CMK (cell line): ENCODE measurements at regions not wholly inside any gene's neighbourhood (a gene's known extent, or its start where the extent isn't known, plus 50 kb on each side); places are given as distances from the start of the nearest gene placed in this dataset.
"Not testable (repeated sequence)": the region's sequence is repeated elsewhere in the genome, so short reads cannot be mapped to it uniquely, and the experiment has no call there.

Source experiments
- DNase-seq: peaks from one replicate; pipeline ENCODE4 v3.0.0-alpha.2; 2010; ENCODE audit warnings: low read depth

- DNase-seq = no peak
These were observed 221.2 kb downstream of the PTGER3 start for GRCh38 chr1:70826428-70826827.

- no peak for DNase-seq
These were observed 220.6 kb downstream of the PTGER3 start for GRCh38 chr1:70827030-70827429.

- no peak for DNase-seq
These were observed 219.4 kb downstream of the PTGER3 start for GRCh38 chr1:70828177-70828576.

DNA sequence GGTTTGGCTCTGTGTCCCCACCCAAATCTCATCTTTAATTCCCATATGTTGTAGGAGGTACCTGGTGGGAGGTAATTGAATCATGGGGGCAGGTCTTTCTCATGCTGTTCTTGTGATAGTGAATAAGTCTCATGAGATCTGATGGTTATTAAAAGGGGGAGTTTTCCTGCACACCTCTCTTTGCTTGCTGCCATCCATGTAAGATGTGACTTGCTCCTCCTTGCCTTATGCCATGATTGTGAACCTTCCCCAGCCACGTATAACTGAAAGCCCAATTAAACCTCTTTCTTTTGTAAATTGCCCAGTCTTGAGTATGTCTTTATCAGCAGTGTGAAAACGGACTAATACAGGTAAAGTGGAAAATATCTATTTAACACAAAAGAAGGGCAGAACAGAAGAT is 213.3 kb downstream of the PTGER3 start:
- DNase-seq = not testable (repeated sequence)

GRCh38 chr1:70836456-70836855 is 211.2 kb downstream of the PTGER3 start:
- no peak for DNase-seq

DNA sequence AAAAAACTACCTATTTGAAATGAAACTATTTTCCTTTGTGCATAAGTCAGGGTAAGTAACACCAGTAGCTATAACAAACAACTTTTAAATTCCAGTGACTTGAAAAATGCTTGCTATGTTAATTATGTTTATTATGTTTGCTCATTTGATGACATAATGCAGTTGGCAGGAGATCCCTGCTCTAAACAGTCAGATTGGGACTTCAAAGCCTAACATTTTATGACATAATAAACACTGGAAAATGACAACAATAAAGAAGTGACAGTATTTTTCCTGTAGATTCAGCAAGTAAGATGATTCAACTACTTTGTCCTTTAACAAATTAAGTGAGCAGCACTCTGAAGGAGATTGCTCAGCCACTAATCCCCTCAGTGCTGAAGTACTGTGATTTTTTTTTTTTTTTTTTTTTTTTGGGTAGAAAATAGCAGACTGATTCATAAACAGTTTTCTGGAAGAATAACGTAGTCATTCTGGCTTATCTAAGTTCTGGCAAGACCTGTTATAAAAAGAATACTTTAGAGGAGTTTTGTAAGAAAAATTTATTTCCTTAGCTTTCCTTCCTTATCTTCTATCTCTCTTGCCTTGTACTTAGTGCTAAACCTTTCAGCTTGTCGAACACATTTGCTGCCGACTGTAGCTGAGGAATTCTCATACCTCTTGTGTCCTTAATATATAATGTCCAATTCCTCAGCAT is 207.2 kb downstream of the PTGER3 start:
- no peak for DNase-seq

- no peak for DNase-seq
These were observed 205.1 kb downstream of the PTGER3 start for GRCh38 chr1:70842562-70842961.

DNA sequence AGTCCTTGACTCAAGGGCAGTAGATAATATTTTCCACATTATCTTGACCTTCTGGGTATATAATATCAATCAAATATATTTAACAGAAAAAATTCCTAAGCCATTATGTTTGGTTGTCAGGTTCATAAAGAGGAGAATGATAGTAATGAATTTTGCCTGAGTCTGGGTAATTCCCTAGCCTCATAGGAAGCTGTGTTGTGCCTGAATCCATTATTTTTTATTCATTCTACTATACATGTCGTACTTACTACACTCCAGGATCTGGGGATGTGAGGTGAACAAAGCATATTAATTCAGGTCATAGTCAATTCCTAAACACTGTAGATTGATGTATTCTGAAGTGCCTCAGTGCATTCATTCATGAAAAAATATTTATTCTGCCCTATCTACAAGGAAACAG is 204.2 kb downstream of the PTGER3 start:
- no peak for DNase-seq

GRCh38 chr1:70847013-70847412 is 200.6 kb downstream of the PTGER3 start:
- DNase-seq = no peak

GRCh38 chr1:70855203-70855602 is 192.4 kb downstream of the PTGER3 start:
- no peak for DNase-seq

- DNase-seq = no peak
These were observed 191.4 kb downstream of the PTGER3 start for GRCh38 chr1:70856201-70856600.

DNA sequence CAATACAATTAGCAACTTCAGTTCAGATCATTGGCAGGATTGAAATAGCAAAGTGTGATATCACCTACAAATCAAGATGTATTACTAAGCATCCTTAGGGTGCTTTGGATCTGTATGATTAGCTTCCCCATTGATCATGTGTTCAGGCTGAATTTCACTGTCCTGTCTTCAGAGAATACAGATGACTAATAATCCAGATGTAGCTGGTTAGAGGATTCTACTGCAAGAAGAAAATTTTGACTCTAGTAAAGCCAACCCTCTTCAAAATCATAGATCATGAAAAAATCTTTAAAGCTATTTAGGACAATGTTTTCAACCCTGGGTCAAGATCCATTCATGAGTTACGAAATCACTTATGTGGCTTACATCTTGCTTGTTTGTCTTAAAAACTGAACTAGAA is 184.4 kb downstream of the PTGER3 start:
- no peak for DNase-seq

DNA sequence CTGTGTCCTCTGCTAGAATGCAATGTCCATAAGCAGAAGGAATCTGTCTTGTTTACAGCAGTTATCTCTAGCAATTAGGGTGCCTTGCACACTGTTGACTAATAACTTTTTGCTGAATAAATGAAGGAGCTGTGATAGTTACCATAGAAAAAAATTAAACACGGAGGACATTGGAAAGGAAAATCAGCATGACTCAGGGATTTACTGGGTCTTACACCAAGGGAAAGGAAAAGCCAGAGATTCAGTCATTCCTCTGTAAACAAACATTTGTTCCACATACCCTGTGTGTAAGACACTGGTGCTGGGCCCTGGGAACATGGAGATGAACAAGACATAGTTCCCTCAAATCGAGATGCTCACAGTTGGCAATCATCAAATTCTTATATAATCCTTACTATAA is 183.3 kb downstream of the PTGER3 start:
- DNase-seq = no peak

GRCh38 chr1:70866542-70867264 is 180.9 kb downstream of the PTGER3 start:
- no peak for DNase-seq

- no peak for DNase-seq
These were observed 175.8 kb downstream of the PTGER3 start for GRCh38 chr1:70871790-70872189.

- DNase-seq = no peak
These were observed 173.6 kb downstream of the PTGER3 start for GRCh38 chr1:70874063-70874462.

DNA sequence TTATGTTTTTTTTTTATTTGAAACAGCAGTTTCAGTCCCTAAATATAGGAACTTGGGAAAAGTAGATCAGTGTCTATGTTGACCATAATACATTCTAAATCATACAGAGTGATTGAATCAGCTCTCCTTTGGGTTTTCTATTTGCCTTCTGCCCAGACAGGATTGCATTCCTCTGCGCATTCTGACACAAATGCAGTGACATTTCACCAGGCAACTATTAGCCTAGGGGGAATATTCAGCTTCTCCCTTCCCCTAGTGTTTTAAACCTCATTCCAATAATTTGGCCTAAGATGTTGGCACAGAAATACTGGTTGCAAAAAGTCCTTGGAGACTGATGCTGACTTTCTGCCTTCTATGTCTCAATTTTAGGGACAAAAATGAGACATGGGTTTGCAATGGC is 172.8 kb downstream of the PTGER3 start:
- no peak for DNase-seq

GRCh38 chr1:70877343-70877742 is 170.3 kb downstream of the PTGER3 start:
- peak; percentile 42 for DNase-seq

GRCh38 chr1:70887936-70888335 is 159.7 kb downstream of the PTGER3 start:
- DNase-seq = no peak

DNA sequence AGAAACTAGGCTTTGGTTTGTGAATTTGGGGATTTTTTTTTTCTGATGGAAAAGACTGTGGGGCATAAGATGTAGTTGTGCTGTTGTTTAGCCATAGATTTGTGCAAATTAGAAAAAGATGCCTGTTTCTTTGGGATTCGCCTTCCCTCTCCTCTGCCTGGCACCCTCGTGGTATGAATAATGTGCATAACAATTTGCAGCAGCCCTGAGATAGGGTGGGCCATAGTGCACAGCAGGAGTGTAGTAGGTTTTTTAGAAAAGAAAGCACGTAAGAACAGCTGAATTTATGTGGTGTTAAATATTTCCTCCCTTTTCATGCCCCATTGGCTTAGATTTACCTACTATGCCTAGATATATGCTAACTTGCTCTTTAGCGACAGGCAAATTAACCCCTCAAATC is 158.9 kb downstream of the PTGER3 start:
- no peak for DNase-seq

DNA sequence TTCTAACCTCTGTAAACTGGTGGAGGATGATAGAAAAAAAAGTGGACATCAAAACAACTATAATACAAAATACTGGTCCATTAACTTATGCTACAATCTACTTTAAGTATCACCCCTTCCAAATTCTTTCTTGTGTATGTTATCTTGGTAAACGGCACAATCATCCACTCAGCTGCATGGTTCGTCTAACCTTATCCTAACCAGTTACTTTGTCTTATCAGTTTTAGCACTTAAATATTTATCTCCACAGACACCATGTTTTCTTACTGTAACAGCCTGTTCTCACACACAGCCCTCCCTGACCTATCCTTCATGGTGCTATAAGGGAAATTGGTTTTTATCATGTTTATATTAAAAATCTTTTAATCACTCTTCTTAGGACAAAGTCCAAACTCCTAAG is 157.2 kb downstream of the PTGER3 start:
- no peak for DNase-seq

GRCh38 chr1:70891051-70891843 is 156.4 kb downstream of the PTGER3 start:
- DNase-seq = no peak

GRCh38 chr1:70892140-70892539 is 155.5 kb downstream of the PTGER3 start:
- no peak for DNase-seq
